ENCODE measurements at regions not wholly inside any gene's neighbourhood (a gene's known extent, or its start where the extent isn't known, plus 50 kb on each side); places are given as distances from the start of the nearest gene placed in this dataset.
"Not testable (repeated sequence)": the region's sequence is repeated elsewhere in the genome, so short reads cannot be mapped to it uniquely, and the experiment has no call there.

DNA sequence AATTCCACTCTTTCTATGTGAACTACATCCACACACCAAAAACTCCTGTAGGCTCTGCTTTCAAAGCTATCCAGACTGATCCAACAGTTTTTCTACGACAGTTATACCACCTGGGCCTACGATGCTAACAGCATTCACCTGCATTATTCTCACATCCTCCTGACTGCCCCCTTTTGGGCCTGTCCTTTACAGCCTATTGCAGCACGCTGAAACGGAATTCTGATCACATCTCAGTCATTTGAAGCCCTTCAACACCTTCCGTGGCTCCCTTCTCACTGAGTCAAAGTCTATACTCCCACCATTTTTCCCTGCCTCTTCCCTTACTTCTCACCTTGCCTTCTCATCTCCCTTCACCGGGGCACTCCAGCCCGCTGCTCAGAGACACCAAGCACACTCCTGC lies 791.3 kb upstream of the KIRREL3 start:
- Histone ChIP-seq H3K27me3 (ENCODE audit: insufficient read depth, low read depth, low read length) (no peaks in the 10 kb centered on the region), H4K20me1 (ENCODE audit: insufficient read depth) (no peaks in the 10 kb centered on the region), H3K79me2 (replicated peaks; ENCODE audit: insufficient read depth, low read length) (no peaks in the 10 kb centered on the region), H3K4me3 (ENCODE audit: low read length) (no peak overlapping the region), H2AFZ (ENCODE audit: low read depth, low read length) (no peak overlapping the region), H3K36me3 (ENCODE audit: insufficient read depth, low read length) (no peaks in the 10 kb centered on the region), H3K9me3 (ENCODE audit: low read length) (no peaks in the 10 kb centered on the region), H3K4me2 (ENCODE audit: low read length) (no peak overlapping the region), H3K9me2 (ENCODE audit: insufficient read depth, low read length) (no peaks in the 10 kb centered on the region), H3K27ac (ENCODE audit: low read length) (no peak overlapping the region), H3K9ac (ENCODE audit: low read length) (no peak overlapping the region), H3F3A (ENCODE audit: insufficient read depth, low read length, poor library complexity, severe bottlenecking) (no peaks in the 10 kb centered on the region)
- TF ChIP-seq EP300 (conservative IDR thresholded peaks at IDR 0.05; ENCODE audit: poor library complexity, severe bottlenecking) (no peak), EZH2 (IDR thresholded peaks at IDR 0.05; ENCODE audit: borderline replicate concordance, insufficient read depth, low read length, poor library complexity, severe bottlenecking) (no peak), SMC3 (conservative IDR thresholded peaks at IDR 0.05; ENCODE audit: poor library complexity) (no peak), POLR2AphosphoS5 (IDR thresholded peaks at IDR 0.05) (no peak), MXI1 (conservative IDR thresholded peaks at IDR 0.05; ENCODE audit: poor library complexity, severe bottlenecking) (no peak)

DNA sequence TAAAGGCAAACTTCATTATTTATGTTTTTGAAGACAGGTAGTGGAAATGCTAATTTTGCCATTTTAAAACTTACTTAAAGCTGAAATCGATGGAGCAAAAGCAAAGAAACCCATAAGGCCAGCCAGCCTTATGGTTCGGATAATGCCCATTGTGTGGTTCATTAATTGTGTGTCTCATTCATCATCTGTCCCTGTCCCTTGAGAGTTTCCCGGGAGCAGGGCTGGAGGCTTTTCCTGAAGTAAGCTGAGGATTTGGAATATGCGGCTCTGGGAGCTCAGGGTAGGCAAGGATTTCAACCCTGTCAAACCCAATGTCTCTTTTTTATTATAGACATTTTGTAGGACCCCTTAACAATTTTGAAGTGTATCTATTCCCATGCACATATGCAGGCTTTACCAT lies 790.0 kb upstream of the KIRREL3 start:
- H3F3A ChIP-seq (ENCODE audit: insufficient read depth, low read length, poor library complexity, severe bottlenecking), result no peaks in the 10 kb centered on the region
- H3K79me2 ChIP-seq (replicated peaks; ENCODE audit: insufficient read depth, low read length), result no peaks in the 10 kb centered on the region
- H3K27ac ChIP-seq (ENCODE audit: low read length), result no peak overlapping the region
- H4K20me1 ChIP-seq (ENCODE audit: insufficient read depth), result no peaks in the 10 kb centered on the region
- no peaks in the 10 kb centered on the region for H3K9me2 ChIP-seq (ENCODE audit: insufficient read depth, low read length)
- no peaks in the 10 kb centered on the region for H3K36me3 ChIP-seq (ENCODE audit: insufficient read depth, low read length)
- H3K9ac ChIP-seq (ENCODE audit: low read length), result no peak overlapping the region
- no peak overlapping the region for H3K4me3 ChIP-seq (ENCODE audit: low read length)
- no peaks in the 10 kb centered on the region for H3K27me3 ChIP-seq (ENCODE audit: insufficient read depth, low read depth, low read length)
- H2AFZ ChIP-seq (ENCODE audit: low read depth, low read length), result no peak overlapping the region
- H3K9me3 ChIP-seq (ENCODE audit: low read length), result no peaks in the 10 kb centered on the region
- no peak for TF ChIP-seq SMC3 (conservative IDR thresholded peaks at IDR 0.05; ENCODE audit: poor library complexity)
- no peak overlapping the region for H3K4me2 ChIP-seq (ENCODE audit: low read length)

DNA sequence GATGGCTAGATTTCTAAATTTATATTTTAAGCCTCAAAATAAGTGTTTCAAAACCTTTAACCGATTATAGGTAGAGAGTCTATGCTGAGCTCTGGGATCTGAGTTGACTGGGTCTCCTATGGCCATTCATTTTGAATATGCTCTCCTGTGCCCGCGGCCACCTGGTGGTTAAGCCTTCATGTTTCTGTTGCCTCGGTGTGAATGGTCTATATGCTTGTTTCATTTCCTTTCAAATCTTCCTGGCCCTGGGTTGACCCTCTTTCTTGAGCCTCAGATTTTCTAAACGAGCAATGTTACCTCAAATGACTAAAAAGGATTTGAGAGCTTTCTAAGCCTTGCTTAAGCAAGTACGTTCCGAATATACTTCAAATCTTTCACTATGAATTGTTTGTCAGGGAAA lies 789.4 kb upstream of the KIRREL3 start:
- Histone ChIP-seq H3K36me3 (ENCODE audit: insufficient read depth, low read length) (no peaks in the 10 kb centered on the region), H2AFZ (ENCODE audit: low read depth, low read length) (no peak overlapping the region), H3K4me2 (ENCODE audit: low read length) (no peak overlapping the region), H3K27me3 (ENCODE audit: insufficient read depth, low read depth, low read length) (no peaks in the 10 kb centered on the region), H4K20me1 (ENCODE audit: insufficient read depth) (no peaks in the 10 kb centered on the region), H3K9me3 (ENCODE audit: low read length) (no peaks in the 10 kb centered on the region), H3K9me2 (ENCODE audit: insufficient read depth, low read length) (no peaks in the 10 kb centered on the region), H3K79me2 (replicated peaks; ENCODE audit: insufficient read depth, low read length) (no peaks in the 10 kb centered on the region), H3K4me3 (ENCODE audit: low read length) (no peak overlapping the region), H3F3A (ENCODE audit: insufficient read depth, low read length, poor library complexity, severe bottlenecking) (no peaks in the 10 kb centered on the region), H3K9ac (ENCODE audit: low read length) (no peak overlapping the region), H3K27ac (ENCODE audit: low read length) (no peak overlapping the region)
- TF ChIP-seq POLR2AphosphoS5 (IDR thresholded peaks at IDR 0.05) (no peak), EP300 (conservative IDR thresholded peaks at IDR 0.05; ENCODE audit: poor library complexity, severe bottlenecking) (no peak), EZH2 (IDR thresholded peaks at IDR 0.05; ENCODE audit: borderline replicate concordance, insufficient read depth, low read length, poor library complexity, severe bottlenecking) (no peak), RAD21 (conservative IDR thresholded peaks at IDR 0.05) (peak; percentile 31), SMC3 (conservative IDR thresholded peaks at IDR 0.05; ENCODE audit: poor library complexity) (peak; percentile 34)
- TF ChIP-seq, protein P1, sequence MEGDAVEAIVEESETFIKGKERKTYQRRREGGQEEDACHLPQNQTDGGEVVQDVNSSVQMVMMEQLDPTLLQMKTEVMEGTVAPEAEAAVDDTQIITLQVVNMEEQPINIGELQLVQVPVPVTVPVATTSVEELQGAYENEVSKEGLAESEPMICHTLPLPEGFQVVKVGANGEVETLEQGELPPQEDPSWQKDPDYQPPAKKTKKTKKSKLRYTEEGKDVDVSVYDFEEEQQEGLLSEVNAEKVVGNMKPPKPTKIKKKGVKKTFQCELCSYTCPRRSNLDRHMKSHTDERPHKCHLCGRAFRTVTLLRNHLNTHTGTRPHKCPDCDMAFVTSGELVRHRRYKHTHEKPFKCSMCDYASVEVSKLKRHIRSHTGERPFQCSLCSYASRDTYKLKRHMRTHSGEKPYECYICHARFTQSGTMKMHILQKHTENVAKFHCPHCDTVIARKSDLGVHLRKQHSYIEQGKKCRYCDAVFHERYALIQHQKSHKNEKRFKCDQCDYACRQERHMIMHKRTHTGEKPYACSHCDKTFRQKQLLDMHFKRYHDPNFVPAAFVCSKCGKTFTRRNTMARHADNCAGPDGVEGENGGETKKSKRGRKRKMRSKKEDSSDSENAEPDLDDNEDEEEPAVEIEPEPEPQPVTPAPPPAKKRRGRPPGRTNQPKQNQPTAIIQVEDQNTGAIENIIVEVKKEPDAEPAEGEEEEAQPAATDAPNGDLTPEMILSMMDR (IDR thresholded peaks at IDR 0.05; ENCODE audit: poor library complexity, severe bottlenecking), result peak; percentile 45

DNA sequence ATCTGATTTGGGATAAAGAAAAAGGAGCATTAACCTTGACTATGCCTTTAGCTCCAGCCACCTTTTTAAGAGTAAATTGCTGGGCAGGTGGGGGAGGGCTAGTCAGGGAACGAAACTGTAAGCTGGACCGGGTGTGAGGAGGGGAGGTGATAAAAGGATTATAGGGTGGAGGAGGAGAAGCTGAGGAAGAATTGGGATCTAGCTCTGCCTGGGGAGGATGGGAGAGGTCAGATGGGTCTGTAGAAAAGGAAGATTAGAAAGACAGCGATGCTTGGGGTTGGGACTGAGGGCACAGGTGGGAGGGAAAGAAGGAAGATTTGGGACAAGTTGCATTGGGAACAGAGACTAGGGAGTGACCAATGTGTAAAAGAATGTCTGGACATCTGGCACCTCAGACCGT lies 772.4 kb upstream of the KIRREL3 start:
- not testable (repeated sequence) for H3K27me3 ChIP-seq (ENCODE audit: insufficient read depth, low read depth, low read length); H4K20me1 ChIP-seq (ENCODE audit: insufficient read depth); H3K36me3 ChIP-seq (ENCODE audit: insufficient read depth, low read length); H3K4me2 ChIP-seq (ENCODE audit: low read length); H3K9ac ChIP-seq (ENCODE audit: low read length); H2AFZ ChIP-seq (ENCODE audit: low read depth, low read length); H3F3A ChIP-seq (ENCODE audit: insufficient read depth, low read length, poor library complexity, severe bottlenecking); H3K4me3 ChIP-seq (ENCODE audit: low read length); H3K9me3 ChIP-seq (ENCODE audit: low read length); H3K9me2 ChIP-seq (ENCODE audit: insufficient read depth, low read length); H3K27ac ChIP-seq (ENCODE audit: low read length); H3K79me2 ChIP-seq (replicated peaks; ENCODE audit: insufficient read depth, low read length)

DNA sequence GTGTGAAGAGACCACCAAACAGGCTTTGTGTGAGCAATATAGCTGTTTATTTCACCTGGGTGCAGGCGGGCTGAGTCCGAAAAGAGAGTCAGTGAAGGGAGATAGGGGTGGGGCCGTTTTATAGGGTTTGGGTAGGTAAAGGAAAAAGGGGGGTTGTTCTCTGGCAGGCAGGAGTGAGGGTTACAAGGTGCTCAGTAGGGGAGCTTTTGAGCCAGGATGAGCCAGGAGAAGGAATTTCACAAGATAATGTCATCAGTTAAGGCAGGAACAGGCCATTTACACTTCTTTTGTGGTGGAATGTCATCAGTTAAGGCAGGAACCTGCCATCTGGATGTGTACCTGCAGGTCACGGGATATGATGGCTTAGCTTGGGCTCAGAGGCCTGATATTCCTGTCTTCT lies 768.4 kb upstream of the KIRREL3 start:
- not testable (repeated sequence) for H3K9ac ChIP-seq (ENCODE audit: low read length); H3K79me2 ChIP-seq (replicated peaks; ENCODE audit: insufficient read depth, low read length)

More for the DNA sequence above, 768.4 kb upstream of the KIRREL3 start:
- H3K27me3 ChIP-seq (ENCODE audit: insufficient read depth, low read depth, low read length); H3K9me3 ChIP-seq (ENCODE audit: low read length); H3K36me3 ChIP-seq (ENCODE audit: insufficient read depth, low read length); H2AFZ ChIP-seq (ENCODE audit: low read depth, low read length); H3K4me2 ChIP-seq (ENCODE audit: low read length); H4K20me1 ChIP-seq (ENCODE audit: insufficient read depth); H3K4me3 ChIP-seq (ENCODE audit: low read length); H3F3A ChIP-seq (ENCODE audit: insufficient read depth, low read length, poor library complexity, severe bottlenecking); H3K27ac ChIP-seq (ENCODE audit: low read length); H3K9me2 ChIP-seq (ENCODE audit: insufficient read depth, low read length): not testable (repeated sequence)
